ENCODE measurements at regions not wholly inside any gene's neighbourhood (a gene's known extent, or its start where the extent isn't known, plus 50 kb on each side); places are given as distances from the start of the nearest gene placed in this dataset.

GRCh38 chr3:71966185-71966584 lies 181.2 kb upstream of the PROK2 start:
- no peak overlapping the region for H3K4me3 ChIP-seq (ENCODE audit: low read length)
- no peak for DNase-seq
- H3K4me1 ChIP-seq (ENCODE audit: control insufficient read depth, insufficient read depth, low read length), result no peaks in the 10 kb centered on the region
- peaks cover 12% of the 10 kb centered on the region for H3K27me3 ChIP-seq (ENCODE audit: control insufficient read depth, insufficient read depth, low read length)
- H3K27ac ChIP-seq (ENCODE audit: low read length), result no peak overlapping the region
- no peaks in the 10 kb centered on the region for H3K9me3 ChIP-seq (replicated peaks; ENCODE audit: control insufficient read depth, low read depth, low read length)
- WGBS (ENCODE audit: insufficient coverage), result 17% methylated on average over 2 of the region's 3 CpGs
- no peaks in the 10 kb centered on the region for H3K36me3 ChIP-seq (ENCODE audit: control insufficient read depth, insufficient read depth, low read length)

GRCh38 chr3:71964170-71964569 lies 179.2 kb upstream of the PROK2 start:
- no CpG with 5 or more reads among the region's 1 CpG for WGBS (ENCODE audit: insufficient coverage)
- Histone ChIP-seq H3K27me3 (ENCODE audit: control insufficient read depth, insufficient read depth, low read length) (peaks cover 13% of the 10 kb centered on the region), H3K4me3 (ENCODE audit: low read length) (no peak overlapping the region), H3K36me3 (ENCODE audit: control insufficient read depth, insufficient read depth, low read length) (no peaks in the 10 kb centered on the region), H3K27ac (ENCODE audit: low read length) (no peak overlapping the region), H3K4me1 (ENCODE audit: control insufficient read depth, insufficient read depth, low read length) (no peaks in the 10 kb centered on the region), H3K9me3 (replicated peaks; ENCODE audit: control insufficient read depth, low read depth, low read length) (no peaks in the 10 kb centered on the region)
- no peak for DNase-seq

GRCh38 chr3:71962561-71963240 lies 177.8 kb upstream of the PROK2 start:
- Histone ChIP-seq H3K36me3 (ENCODE audit: control insufficient read depth, insufficient read depth, low read length) (no peaks in the 10 kb centered on the region), H3K27me3 (ENCODE audit: control insufficient read depth, insufficient read depth, low read length) (peaks cover 13% of the 10 kb centered on the region), H3K9me3 (replicated peaks; ENCODE audit: control insufficient read depth, low read depth, low read length) (no peaks in the 10 kb centered on the region), H3K4me1 (ENCODE audit: control insufficient read depth, insufficient read depth, low read length) (no peaks in the 10 kb centered on the region), H3K4me3 (ENCODE audit: low read length) (no peak overlapping the region), H3K27ac (ENCODE audit: low read length) (no peak overlapping the region)
- 78% methylated on average over 4 of the region's 8 CpGs for WGBS (ENCODE audit: insufficient coverage)
- DNase-seq, result no peak

DNA sequence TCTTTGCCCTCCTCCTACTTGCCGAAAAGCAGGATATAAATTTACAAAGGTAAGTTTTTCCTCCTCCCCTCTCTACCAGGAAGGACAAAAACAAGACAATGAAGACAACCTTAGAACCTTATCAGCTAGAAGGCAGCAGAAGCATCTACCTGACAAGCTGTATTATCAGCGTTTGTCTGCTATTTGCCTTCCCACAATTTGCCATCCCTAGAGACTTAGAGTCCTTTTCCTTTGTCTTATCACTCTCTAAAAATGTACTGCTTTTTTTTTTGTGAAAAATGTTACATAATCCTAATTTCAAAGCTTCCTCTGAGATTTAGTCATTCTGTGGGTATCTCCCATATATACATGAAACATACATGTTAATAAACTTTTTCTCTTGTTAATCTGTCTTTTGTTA lies 176.9 kb upstream of the PROK2 start:
- DNase-seq, result no peak
- Histone ChIP-seq H3K27me3 (ENCODE audit: control insufficient read depth, insufficient read depth, low read length) (peaks cover 9% of the 10 kb centered on the region), H3K4me3 (ENCODE audit: low read length) (no peak overlapping the region), H3K27ac (ENCODE audit: low read length) (no peak overlapping the region), H3K9me3 (replicated peaks; ENCODE audit: control insufficient read depth, low read depth, low read length) (no peaks in the 10 kb centered on the region), H3K4me1 (ENCODE audit: control insufficient read depth, insufficient read depth, low read length) (no peaks in the 10 kb centered on the region), H3K36me3 (ENCODE audit: control insufficient read depth, insufficient read depth, low read length) (no peaks in the 10 kb centered on the region)
- 67% methylated on average over 1 of the region's 2 CpGs for WGBS (ENCODE audit: insufficient coverage)

DNA sequence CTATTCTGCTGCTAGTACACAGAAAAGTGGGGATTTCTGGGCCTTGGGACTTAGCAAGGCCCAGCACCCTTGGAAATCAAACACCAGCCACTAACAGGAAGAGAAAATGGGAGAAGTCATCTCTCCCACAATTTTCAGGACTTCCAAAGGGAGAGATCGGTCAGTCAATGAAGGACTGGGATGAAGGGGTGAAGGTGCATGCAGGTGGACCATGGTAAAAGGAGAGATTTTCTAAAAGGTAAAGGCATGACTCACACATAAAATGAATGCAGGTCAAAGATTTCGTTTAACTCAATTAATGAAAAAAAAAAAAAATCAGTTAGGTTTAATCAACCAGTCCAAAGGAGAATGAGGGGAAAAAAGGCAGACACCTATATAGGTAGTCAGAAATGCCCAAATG lies 176.4 kb upstream of the PROK2 start:
- no peak for DNase-seq
- no CpG with 5 or more reads among the region's 2 CpGs for WGBS (ENCODE audit: insufficient coverage)

GRCh38 chr3:71958533-71958932 lies 173.6 kb upstream of the PROK2 start:
- Histone ChIP-seq H3K4me3 (ENCODE audit: low read length) (no peak overlapping the region), H3K27ac (ENCODE audit: low read length) (no peak overlapping the region), H3K36me3 (ENCODE audit: control insufficient read depth, insufficient read depth, low read length) (no peaks in the 10 kb centered on the region), H3K9me3 (replicated peaks; ENCODE audit: control insufficient read depth, low read depth, low read length) (no peaks in the 10 kb centered on the region), H3K27me3 (ENCODE audit: control insufficient read depth, insufficient read depth, low read length) (peaks cover 7% of the 10 kb centered on the region), H3K4me1 (ENCODE audit: control insufficient read depth, insufficient read depth, low read length) (peaks cover 11% of the 10 kb centered on the region)
- no CpG with 5 or more reads among the region's 2 CpGs for WGBS (ENCODE audit: insufficient coverage)
- DNase-seq, result no peak

More for the DNA sequence above, 176.4 kb upstream of the PROK2 start:
- no peak overlapping the region for H3K4me3 ChIP-seq (ENCODE audit: low read length)
- H3K36me3 ChIP-seq (ENCODE audit: control insufficient read depth, insufficient read depth, low read length), result no peaks in the 10 kb centered on the region
- no peaks in the 10 kb centered on the region for H3K9me3 ChIP-seq (replicated peaks; ENCODE audit: control insufficient read depth, low read depth, low read length)
- peaks cover 8% of the 10 kb centered on the region for H3K27me3 ChIP-seq (ENCODE audit: control insufficient read depth, insufficient read depth, low read length)
- H3K27ac ChIP-seq (ENCODE audit: low read length), result no peak overlapping the region
- peaks cover 1% of the 10 kb centered on the region for H3K4me1 ChIP-seq (ENCODE audit: control insufficient read depth, insufficient read depth, low read length)

- Histone ChIP-seq H3K27me3 (ENCODE audit: control insufficient read depth, insufficient read depth, low read length) (peaks cover 2% of the 10 kb centered on the region), H3K27ac (ENCODE audit: low read length) (no peak overlapping the region), H3K36me3 (ENCODE audit: control insufficient read depth, insufficient read depth, low read length) (no peaks in the 10 kb centered on the region), H3K4me1 (ENCODE audit: control insufficient read depth, insufficient read depth, low read length) (peaks cover 11% of the 10 kb centered on the region), H3K9me3 (replicated peaks; ENCODE audit: control insufficient read depth, low read depth, low read length) (no peaks in the 10 kb centered on the region), H3K4me3 (ENCODE audit: low read length) (no peak overlapping the region)
- WGBS (ENCODE audit: insufficient coverage), result 58% methylated on average over 3 of the region's 3 CpGs
- DNase-seq, result no peak
These were observed 171.8 kb upstream of the PROK2 start for GRCh38 chr3:71956716-71957115.

- Histone ChIP-seq H3K36me3 (ENCODE audit: control insufficient read depth, insufficient read depth, low read length) (no peaks in the 10 kb centered on the region), H3K9me3 (replicated peaks; ENCODE audit: control insufficient read depth, low read depth, low read length) (no peaks in the 10 kb centered on the region), H3K4me3 (ENCODE audit: low read length) (no peak overlapping the region), H3K27me3 (ENCODE audit: control insufficient read depth, insufficient read depth, low read length) (peaks cover 2% of the 10 kb centered on the region), H3K27ac (ENCODE audit: low read length) (no peak overlapping the region), H3K4me1 (ENCODE audit: control insufficient read depth, insufficient read depth, low read length) (peaks cover 11% of the 10 kb centered on the region)
- no peak for DNase-seq
- 100% methylated on average over 1 of the region's 2 CpGs for whole genome bisulfite sequencing (ENCODE audit: insufficient coverage)
These were observed 171.1 kb upstream of the PROK2 start for GRCh38 chr3:71956069-71956340.

- Histone ChIP-seq H3K4me3 (ENCODE audit: low read length) (no peak overlapping the region), H3K4me1 (ENCODE audit: control insufficient read depth, insufficient read depth, low read length) (peaks cover 11% of the 10 kb centered on the region), H3K36me3 (ENCODE audit: control insufficient read depth, insufficient read depth, low read length) (no peaks in the 10 kb centered on the region), H3K27ac (ENCODE audit: low read length) (no peak overlapping the region), H3K27me3 (ENCODE audit: control insufficient read depth, insufficient read depth, low read length) (peaks cover 4% of the 10 kb centered on the region), H3K9me3 (replicated peaks; ENCODE audit: control insufficient read depth, low read depth, low read length) (no peaks in the 10 kb centered on the region)
- peak; percentile 90 for DNase-seq
- WGBS (ENCODE audit: insufficient coverage), result 31% methylated on average over 7 of the region's 12 CpGs
These were observed 170.5 kb upstream of the PROK2 start for GRCh38 chr3:71955240-71956068.

GRCh38 chr3:71951842-71952241 lies 166.9 kb upstream of the PROK2 start:
- no peak for DNase-seq
- H3K27ac ChIP-seq (ENCODE audit: low read length), result no peak overlapping the region
- no CpG with 5 or more reads among the region's 4 CpGs for WGBS (ENCODE audit: insufficient coverage)

More at GRCh38 chr3:71951842-71952241, 166.9 kb upstream of the PROK2 start:
- peaks cover 4% of the 10 kb centered on the region for H3K27me3 ChIP-seq (ENCODE audit: control insufficient read depth, insufficient read depth, low read length)
- peaks cover 11% of the 10 kb centered on the region for H3K4me1 ChIP-seq (ENCODE audit: control insufficient read depth, insufficient read depth, low read length)
- H3K9me3 ChIP-seq (replicated peaks; ENCODE audit: control insufficient read depth, low read depth, low read length), result no peaks in the 10 kb centered on the region
- H3K36me3 ChIP-seq (ENCODE audit: control insufficient read depth, insufficient read depth, low read length), result no peaks in the 10 kb centered on the region
- H3K4me3 ChIP-seq (ENCODE audit: low read length), result no peak overlapping the region

All from muscle of leg (tissue), 3 donors.